ENCODE measurements at regions not wholly inside any gene's neighbourhood (a gene's known extent, or its start where the extent isn't known, plus 50 kb on each side); places are given as distances from the start of the nearest gene placed in this dataset.

- no peaks in the 10 kb centered on the region for H3K4me1 ChIP-seq
- TF ChIP-seq CTCF (IDR thresholded peaks at IDR 0.05), result no peak
- H3K27ac ChIP-seq, result no peak overlapping the region
- intact Hi-C loops (cut with DNase I), result no loop called here
- no peak overlapping the region for H3K4me3 ChIP-seq
- no peaks in the 10 kb centered on the region for H3K9me3 ChIP-seq
- ATAC-seq, result no peak
- H3K36me3 ChIP-seq, result no peaks in the 10 kb centered on the region
- DNase-seq, result no peak
- H3K27me3 ChIP-seq (ENCODE audit: low read depth), result no peaks in the 10 kb centered on the region
Observed at GRCh38 chr17:71484546-71484945, 636.3 kb upstream of the SOX9 start.

GRCh38 chr17:71485426-71485825, 635.4 kb upstream of the SOX9 start:
- no peak for ATAC-seq
- Histone ChIP-seq H3K36me3 (no peaks in the 10 kb centered on the region), H3K4me1 (no peaks in the 10 kb centered on the region), H3K27me3 (ENCODE audit: low read depth) (no peaks in the 10 kb centered on the region), H3K4me3 (no peak overlapping the region), H3K9me3 (no peaks in the 10 kb centered on the region), H3K27ac (no peak overlapping the region)
- no peak for DNase-seq
- no peak for TF ChIP-seq CTCF (IDR thresholded peaks at IDR 0.05)
- intact Hi-C loops (cut with DNase I), result no loop called here

- Histone ChIP-seq H3K36me3 (no peaks in the 10 kb centered on the region), H3K9me3 (no peaks in the 10 kb centered on the region), H3K27me3 (ENCODE audit: low read depth) (no peaks in the 10 kb centered on the region), H3K27ac (no peak overlapping the region), H3K4me1 (no peaks in the 10 kb centered on the region), H3K4me3 (no peak overlapping the region)
- intact Hi-C loops (cut with DNase I), result no loop called here
- ATAC-seq, result no peak
- TF ChIP-seq CTCF (IDR thresholded peaks at IDR 0.05), result no peak
- no peak for DNase-seq
Observed at GRCh38 chr17:71486261-71486660, 634.6 kb upstream of the SOX9 start.

- TF ChIP-seq CTCF (IDR thresholded peaks at IDR 0.05), result no peak
- H3K36me3 ChIP-seq, result no peaks in the 10 kb centered on the region
- no peak for ATAC-seq
- no peaks in the 10 kb centered on the region for H3K27me3 ChIP-seq (ENCODE audit: low read depth)
- intact Hi-C loops (cut with DNase I), result no loop called here
- H3K4me3 ChIP-seq, result no peak overlapping the region
- no peaks in the 10 kb centered on the region for H3K9me3 ChIP-seq
- no peaks in the 10 kb centered on the region for H3K4me1 ChIP-seq
- no peak overlapping the region for H3K27ac ChIP-seq
- no peak for DNase-seq
Observed at GRCh38 chr17:71488851-71489250, 632.0 kb upstream of the SOX9 start.

- no peak for TF ChIP-seq CTCF (IDR thresholded peaks at IDR 0.05)
- Histone ChIP-seq H3K27me3 (ENCODE audit: low read depth) (no peaks in the 10 kb centered on the region), H3K27ac (no peak overlapping the region), H3K36me3 (no peaks in the 10 kb centered on the region), H3K4me3 (no peak overlapping the region), H3K4me1 (no peaks in the 10 kb centered on the region), H3K9me3 (no peaks in the 10 kb centered on the region)
- intact Hi-C loops (cut with DNase I), result no loop called here
- DNase-seq (no peak), ATAC-seq (peak in 1 of 2 donors; percentile 32)
Observed at GRCh38 chr17:71494062-71494855, 626.6 kb upstream of the SOX9 start.

Data from lower lobe of right lung (tissue), 2 donors.